HG03280 (cell line): ENCODE measurements at regions not wholly inside any gene's neighbourhood (a gene's known extent, or its start where the extent isn't known, plus 50 kb on each side); places are given as distances from the start of the nearest gene placed in this dataset.

ENCODE experiments used
- ATAC-seq: cut with Tn5 transposase; IDR thresholded peaks from one replicate; pipeline ENCODE4 v1.9.1; 2021; ENCODE audit warnings: mild to moderate bottlenecking, moderate library complexity; ENCODE audit not compliant: unreplicated experiment

DNA sequence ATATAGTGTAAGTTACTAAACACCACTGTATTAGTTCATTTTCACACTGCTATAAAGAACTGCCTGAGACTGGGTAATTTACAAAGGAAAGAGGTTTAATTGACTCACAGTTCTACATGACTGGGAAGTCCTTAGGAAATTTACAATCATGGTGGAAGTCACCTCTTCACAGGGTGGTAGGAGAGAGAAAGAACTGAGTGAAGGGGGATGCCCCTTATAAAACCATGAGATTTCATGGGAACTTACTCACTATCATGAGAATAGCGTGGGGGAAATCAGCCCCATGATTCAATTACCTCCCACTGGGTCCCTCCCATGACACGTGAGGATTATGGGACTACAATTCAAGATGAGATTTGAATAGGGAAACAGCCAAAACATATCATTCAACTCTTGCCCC lies 618.0 kb downstream of the NYAP2 start:
- ATAC-seq = no peak

DNA sequence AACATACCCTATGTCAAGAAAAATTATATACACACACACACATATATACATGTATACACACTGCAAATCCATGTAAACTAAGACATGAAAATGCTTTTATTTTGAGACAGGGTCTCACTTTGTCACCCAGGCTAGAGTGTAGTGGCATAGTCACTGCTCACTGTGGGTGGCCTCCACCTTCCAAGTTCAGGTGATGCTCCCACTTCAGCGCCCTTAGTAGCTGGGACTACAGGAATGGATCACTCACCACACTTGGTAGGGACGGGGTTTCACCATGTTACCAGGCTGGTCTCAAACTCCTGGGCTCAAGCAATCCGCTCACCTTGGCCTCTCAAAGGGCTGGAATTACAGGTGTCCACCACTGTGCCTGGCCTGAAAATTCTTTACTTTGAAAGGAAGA lies 617.6 kb downstream of the NYAP2 start:
- no peak for ATAC-seq

DNA sequence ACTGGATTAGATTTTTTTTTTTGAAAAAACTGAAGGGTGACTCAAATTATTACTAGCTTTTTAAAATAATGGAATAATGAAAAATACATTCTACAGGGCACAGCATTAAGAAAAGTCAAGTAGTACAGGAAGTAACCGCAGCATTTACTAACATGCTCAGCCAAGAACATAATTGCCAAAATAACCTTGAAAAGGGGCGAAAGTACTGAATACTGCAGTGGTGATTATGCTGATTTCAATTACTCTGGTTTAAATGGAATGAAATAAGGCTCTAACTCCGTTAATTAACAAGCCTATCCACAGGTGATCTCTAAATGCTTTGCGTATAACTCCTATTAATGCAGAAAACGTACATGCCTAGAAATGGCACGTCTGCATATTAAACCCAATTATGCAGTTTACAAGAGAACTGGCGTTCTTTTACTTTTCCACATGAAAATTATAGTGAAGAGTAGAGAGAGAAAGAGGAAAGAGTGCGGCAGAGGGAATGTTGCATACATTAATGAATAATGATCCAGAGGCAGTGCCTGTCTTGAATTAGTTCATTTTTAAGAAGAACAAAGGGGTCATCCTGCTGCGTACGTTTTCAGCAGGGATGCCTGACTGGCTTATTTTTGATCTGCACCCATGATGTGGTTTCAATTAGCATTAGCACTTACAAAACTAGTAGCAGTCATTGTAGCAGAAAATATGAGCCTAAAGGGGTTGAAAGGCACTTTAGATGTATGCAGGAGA lies 612.4 kb downstream of the NYAP2 start:
- no peak for ATAC-seq

DNA sequence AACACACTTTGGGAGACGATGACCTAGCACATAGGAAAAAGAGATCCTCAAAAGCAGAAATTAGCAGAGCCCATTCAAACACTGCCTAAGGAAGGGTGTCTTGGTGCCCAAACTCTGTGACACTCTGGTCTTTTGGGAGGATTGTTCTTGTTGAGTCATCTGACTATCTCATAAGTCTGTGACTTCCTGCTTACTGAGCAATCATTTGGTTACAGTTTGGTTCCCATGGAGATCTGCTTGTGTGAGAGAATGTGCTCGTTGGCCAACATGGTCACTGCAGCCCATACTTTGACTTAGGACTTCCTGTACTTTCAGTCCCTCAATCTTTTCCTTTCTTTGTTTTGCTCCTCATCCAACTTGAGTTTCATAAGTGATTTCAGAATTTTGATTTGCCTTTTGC lies 602.9 kb downstream of the NYAP2 start:
- no peak for ATAC-seq

DNA sequence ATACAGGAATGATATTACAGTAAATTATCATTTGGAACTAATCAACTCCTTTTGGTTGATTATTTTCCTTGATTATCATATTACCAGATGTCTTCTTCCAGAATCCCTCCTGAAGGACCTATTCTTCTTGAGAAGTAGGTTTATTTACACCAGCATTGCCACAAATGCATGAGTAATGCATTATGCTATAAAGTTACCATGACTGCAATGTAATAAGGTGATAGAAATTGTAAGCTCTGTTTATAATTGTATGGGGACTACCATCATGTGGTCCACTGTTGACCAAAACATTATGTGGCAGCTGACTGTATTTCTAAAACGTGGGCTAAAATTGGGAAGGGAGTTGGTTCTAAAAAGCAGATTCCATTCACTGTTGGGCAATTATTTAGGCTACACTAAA lies 602.2 kb downstream of the NYAP2 start:
- ATAC-seq = no peak

DNA sequence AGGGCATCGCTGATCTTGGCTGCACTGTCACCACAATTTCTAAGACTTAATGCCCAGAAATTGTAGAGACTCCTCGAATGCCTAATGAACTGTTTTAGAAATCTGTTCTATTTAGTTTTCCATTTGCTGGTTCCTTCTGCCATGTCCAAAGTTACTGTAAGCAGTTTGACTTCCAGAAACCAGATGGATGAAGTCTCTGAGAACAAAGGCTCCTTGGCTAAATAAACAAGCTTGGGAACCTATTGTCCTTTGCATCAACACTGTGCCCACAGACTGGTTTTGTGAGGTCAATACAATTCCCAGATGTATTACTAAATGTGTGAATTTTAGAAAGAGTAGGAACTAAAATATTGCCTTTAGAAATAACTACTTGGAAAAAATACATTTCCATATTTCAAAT lies 600.2 kb downstream of the NYAP2 start:
- no peak for ATAC-seq

DNA sequence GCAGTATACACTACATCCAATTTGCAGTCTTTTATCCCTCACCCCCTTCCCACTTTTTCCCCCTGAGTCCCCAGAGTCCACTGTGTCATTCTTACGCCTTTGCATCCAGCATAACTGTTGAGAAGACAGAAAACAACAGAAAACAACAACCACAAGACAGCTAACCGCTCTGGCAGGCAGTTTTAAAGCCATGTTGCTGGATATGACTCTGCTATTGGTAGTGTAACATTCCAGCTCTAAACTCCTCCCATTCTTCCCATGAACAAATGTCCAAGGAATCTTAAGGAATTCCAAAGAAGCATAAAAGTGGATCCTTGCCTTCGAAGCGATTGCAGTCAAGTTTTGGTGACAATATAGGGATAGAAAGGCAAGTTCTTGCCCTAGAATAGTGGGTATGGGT lies 599.1 kb downstream of the NYAP2 start:
- ATAC-seq = no peak

DNA sequence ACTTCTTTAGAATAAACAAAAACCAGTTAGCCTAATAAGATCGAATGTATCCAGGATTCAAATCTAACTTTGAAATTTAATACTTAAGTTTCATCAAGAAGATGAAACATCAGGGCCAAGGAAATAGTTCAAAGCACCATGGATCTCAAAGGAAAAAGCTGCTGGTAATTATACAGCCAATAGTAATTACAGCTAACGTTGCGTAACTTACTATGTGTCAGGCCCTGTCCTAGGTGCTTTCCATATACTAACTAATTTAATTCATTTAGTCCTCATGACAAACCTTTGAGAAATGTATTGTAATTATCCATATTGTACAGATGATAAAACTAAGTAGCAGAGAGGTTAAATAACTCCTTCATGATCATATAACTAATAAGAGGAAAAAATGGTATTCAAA lies 598.6 kb downstream of the NYAP2 start:
- no peak for ATAC-seq

DNA sequence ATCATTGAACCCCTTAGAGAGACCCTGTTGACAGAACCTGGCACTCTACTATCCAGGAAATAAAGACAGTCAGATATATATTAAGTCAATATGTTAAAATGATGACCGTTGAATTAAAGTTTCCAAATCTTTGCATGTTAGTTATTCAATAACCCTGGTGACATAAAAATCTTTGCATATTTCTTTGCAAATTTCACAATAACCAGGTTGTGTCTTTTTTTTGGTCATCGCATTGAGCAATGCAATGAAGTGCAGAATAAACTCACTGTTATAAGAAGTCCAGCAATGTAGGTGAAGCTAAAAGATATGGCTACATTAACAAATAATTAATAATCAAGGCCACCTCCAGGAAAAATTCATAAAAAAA lies 596.9 kb downstream of the NYAP2 start:
- no peak for ATAC-seq

DNA sequence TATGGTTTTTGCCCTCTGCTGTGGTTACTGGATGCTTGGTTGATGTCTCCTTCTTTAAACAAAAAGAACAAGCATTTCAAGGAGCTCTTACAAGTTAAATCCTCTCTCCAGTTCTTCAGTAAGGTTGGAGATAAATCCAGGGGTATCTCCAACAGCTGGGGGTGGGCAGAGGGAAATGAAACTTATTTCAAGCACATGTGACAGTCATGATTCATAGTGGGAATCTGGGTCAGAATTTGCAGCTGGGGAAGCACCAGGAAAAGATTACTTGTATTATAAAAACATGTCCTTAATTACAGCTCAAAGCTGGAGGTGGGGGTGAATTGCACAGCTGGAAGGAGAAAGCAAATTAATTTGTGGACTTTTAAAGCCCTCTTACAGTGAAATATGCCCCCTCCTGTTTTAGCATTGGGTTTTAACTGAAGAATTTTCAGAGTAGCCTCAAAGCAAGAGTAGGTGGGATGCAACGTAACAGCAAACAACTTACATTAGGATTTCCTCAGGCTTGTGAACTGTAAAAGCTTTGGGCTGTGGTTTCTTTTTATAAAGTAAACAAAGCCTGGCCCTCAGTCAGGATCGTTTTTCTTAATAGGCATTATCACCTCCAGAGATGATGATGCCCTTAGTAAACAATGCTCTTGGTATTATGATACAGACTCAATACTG lies 596.4 kb downstream of the NYAP2 start:
- ATAC-seq = no peak

DNA sequence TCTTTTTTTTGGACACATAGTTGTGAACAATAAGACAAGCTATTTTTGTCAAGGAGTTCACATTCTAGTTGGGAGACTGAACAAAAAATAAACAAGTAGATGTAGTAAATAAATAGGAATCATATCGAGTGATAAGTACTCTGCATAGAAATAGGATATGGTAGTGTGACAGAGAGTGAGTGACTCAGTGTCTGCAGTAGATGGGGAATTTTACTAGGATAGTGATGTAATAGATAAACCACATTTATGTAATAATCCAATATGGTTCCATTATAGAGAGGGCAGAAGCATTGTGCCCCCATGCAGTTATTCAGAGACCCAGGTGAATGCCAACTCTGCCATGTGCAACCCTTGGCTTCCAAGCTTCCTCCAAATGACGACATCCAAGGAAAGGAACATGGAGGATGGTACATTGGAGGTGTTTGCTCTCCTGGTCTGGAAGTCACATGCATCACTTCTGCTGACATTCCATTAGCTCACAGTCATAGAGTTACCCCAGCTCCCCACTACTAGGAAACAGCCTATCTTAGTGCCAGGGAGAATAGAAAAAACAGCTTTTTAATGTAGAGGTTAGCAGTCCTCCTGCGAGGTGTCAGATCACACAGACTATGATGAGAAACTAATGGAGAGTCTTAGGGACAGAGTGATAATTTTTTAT lies 595.4 kb downstream of the NYAP2 start:
- ATAC-seq = no peak

DNA sequence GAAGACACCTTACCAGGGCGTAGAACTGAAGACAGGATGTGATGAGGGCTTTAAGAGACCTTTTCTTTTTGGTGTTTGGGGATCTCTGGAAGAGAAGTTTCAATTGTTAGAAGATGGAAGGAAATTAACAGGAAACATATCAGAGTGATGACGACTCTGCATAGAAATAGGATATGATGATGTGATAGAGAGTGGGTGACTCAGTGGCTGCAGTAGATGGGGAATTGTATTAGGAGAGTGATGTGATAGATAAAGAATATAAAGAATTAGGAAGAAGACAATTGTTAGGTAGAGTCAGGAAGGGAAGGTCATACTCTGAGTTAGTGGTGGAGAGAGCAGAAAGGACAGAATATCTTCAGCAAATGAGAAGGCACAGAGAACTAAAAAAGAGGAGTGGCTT lies 593.9 kb downstream of the NYAP2 start:
- ATAC-seq = no peak

DNA sequence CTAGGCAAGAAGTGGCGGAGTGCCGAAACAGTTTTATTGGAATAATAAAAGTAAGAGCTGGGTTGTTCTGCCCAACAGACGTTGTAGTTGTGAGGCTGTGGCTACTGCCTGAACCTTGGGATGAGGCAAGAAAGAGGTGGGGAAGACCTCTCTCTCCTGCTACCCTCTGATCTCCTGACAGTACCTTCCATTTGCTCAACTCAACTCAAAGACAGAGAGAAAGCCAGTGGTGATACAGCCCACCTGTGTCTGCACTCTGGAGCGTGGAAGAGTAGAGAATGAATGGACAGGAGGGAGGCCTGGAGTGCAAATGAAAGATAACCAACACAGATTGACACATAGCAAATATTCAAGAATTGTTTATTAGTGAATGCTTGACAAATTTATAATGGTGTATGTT lies 590.3 kb downstream of the NYAP2 start:
- no peak for ATAC-seq

DNA sequence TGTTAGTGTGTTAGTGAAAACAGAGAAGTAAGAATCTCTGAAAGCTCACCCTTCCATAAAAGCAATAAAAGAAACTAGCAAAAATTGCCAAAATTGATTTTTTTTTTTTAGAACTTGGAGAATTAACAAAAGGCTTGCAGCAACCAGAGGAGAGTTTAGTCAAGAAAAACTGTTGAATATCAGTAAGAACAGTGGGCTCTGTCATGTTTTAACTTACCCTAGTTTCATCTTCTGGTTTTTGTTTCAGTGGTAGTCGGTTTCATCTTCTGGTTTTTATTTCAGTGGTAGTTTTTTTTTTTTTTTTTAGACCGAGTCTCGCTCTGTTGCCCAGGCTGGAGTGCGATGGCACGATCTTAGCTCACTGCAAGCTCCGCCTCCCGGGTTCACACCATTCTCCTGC lies 580.9 kb downstream of the NYAP2 start:
- ATAC-seq = no peak

DNA sequence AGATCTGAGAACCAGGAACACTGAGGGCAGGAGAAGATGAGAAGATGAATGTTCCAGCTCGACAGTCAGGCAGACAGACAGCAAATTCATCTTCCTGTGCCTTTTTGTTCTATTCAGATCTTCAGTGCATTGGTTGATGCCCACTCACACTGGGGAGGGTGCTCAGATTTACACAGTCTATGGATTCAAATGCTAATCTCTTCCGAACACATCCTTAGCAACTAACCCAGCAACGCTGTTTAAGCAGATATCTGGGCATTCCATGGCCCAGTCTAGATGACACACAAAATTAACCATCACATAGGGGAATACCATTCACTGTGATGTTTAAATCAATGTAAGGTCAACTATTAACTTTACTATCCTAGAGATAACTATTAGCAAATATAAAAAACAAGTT lies 571.9 kb downstream of the NYAP2 start:
- ATAC-seq = no peak

DNA sequence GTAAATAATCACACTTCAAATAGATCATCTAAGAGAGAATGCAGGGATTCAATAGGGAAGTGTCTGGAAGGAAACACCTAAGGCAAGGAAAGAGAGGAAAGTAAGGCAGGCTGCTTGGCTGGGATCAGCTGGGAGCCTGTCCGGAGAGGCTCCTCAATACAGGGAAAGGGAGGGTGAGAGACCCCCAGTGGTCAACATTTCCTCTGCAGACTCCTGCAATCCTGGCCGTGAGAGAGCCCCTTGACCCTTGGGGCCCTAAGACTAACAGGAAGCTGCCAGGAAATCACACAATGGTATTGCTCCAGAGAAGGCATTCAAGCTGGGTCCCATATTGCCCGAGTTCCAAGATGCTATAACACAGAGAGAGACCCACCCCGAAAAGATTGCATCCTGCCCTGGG lies 549.4 kb downstream of the NYAP2 start:
- no peak for ATAC-seq

DNA sequence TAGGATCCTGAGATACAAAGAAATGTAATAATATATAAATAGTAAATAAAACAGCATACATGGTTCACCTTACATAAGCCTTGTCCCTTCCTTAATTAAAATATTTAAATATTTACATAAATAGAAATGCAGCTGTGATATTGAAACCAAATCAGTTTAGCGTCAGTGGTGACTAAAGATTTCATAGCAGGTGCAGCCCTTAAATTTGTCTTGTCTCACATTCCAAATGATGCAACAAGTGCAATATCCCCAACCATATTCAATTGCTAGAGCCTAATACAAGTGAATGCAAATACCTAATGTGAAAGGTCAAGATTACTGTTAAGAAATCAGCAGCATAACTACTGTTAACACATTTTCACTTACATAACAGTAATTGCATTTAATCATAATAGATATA lies 539.5 kb downstream of the NYAP2 start:
- no peak for ATAC-seq

DNA sequence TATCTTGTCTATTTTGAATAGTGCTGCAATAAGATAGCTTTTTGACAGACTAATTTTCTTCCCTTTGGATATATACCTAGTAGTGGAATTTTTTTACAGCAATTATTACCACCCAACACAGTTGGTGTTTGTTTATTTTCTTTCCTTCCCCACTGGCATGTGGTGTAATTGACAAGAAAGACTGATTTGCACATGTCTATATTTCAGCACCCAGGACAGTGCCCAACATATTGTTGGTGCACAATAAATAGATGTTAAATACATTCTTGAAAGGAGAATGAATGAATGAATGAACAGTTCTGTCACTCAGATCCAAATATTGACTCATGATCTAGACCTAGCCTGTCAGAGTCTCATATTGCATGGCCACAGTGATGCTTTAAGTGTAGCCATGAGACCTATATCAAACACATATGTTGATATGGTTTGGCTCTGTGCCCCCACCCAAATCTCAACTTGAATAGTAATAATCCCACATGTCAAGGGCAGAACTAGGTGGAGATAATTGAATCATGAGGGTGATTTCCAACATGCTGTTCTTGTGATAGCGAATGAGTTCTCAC lies 538.2 kb downstream of the NYAP2 start:
- no peak for ATAC-seq

DNA sequence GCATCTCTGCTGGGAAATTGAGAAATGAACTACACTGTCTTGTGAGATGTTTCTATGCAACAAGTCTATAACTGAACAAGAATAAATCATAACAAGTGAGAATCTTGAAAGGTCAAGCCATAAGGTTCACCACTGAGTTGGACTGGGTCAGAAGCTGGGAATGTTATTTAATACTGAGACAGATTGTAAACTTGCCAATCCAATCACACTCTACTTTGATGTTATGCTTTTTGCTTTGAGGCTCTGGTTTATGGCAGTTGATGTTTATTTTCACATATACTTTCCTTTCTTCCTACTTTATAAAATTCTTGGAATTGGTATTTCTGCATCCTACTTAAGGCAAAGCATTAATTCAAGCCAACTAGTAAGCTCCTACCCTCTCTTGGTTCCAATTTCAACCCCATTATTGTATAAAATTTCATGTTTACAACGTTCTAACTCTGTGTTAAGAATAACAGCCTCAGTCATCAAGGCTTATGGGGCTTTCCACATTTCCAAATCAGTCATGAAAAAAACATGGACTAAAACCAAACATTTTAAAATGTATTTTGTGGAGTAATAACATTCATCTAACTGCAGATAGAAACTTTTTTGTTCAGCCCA lies 533.4 kb downstream of the NYAP2 start:
- ATAC-seq = no peak

DNA sequence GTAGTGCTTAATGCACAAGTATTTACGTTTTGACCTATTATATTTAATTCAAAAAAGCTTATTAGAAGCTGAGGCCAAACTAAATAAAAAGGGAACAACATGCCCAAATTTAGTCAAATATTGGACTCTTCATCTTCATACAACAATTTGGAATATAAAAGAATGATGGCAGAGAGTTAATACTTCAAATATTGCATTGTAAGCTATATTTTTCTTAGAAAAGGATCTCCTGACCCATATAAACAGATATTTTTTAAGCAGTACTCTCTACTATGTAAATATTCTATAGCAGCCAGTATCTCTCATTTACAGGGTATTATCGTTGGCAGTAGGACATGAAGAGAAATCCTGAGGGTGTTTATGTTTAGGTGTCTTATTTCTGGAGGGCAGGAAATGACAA lies 531.2 kb downstream of the NYAP2 start:
- no peak for ATAC-seq

DNA sequence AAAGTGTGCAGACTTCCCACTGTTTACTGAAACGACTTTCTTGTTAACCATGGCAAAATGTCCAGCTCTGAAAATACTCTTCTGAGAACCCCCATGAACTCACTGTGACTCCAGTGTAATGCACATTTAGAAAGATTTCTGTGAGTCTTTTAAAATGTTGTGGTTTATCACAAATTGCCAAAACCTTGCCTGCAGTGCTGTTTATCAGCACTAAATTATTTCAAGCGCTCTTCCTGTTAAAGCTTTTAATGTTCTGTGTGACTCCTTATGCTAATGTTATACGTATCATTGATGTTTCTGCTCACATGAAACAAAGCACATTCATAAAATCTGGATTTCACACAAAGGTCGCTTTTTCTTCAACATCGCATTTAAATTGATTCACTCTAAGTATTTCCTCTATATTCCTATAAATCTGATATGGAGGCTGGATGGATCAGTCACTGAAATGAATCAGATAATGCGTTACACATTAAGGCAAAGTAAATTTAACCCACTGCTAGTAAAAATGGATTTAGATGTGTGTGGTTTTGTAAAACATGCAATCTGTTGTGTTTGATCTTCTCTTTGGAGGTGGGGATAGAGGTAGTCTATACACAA lies 521.2 kb downstream of the NYAP2 start:
- ATAC-seq = no peak
